Activated T-cell treated with anti-CD3 and anti-CD28 coated beads, Interleukin-2, amount 50 U/mL, for 4 hours (primary cell): ENCODE measurements at regions not wholly inside any gene's neighbourhood (a gene's known extent, or its start where the extent isn't known, plus 50 kb on each side); places are given as distances from the start of the nearest gene placed in this dataset.
"Not testable (repeated sequence)": the region's sequence is repeated elsewhere in the genome, so short reads cannot be mapped to it uniquely, and the experiment has no call there.

Experiments
- ATAC-seq, 2 donors: fragments of 200-7000 bp; cut with Tn5 transposase; one replicate each; pipeline ENCODE4 v1.10.0; 2021
- DNase-seq: peaks from one replicate; pipeline ENCODE4 v3.0.0-alpha.2; 2020
- H3K27me3 Mint-ChIP-seq: one replicate; pipeline ENCODE4 v1.8.0; 2021; ENCODE audit warnings: low read depth, mixed read lengths
- H3K36me3 Mint-ChIP-seq: one replicate; pipeline ENCODE4 v1.8.0; 2022; ENCODE audit warnings: mixed read lengths; ENCODE audit not compliant: insufficient read depth
- H3K4me1 Mint-ChIP-seq: one replicate; pipeline ENCODE4 v1.8.0; 2021; ENCODE audit warnings: low read depth, mixed read lengths
- H3K4me3 Mint-ChIP-seq: one replicate; pipeline ENCODE4 v1.8.0; 2021; ENCODE audit warnings: mild to moderate bottlenecking, moderate library complexity, mixed read lengths
- H3K9me3 Mint-ChIP-seq: one replicate; pipeline ENCODE4 v1.8.0; 2021; ENCODE audit warnings: mixed read lengths

- H3K9me3 Mint-ChIP-seq = peaks cover 6% of the 10 kb centered on the region
- ATAC-seq (no peak), DNase-seq (no peak)
- no peaks in the 10 kb centered on the region for H3K36me3 Mint-ChIP-seq
- H3K4me1 Mint-ChIP-seq = peaks cover 3% of the 10 kb centered on the region
- no peak overlapping the region for H3K4me3 Mint-ChIP-seq
- H3K27me3 Mint-ChIP-seq = no peaks in the 10 kb centered on the region
These were observed 400.0 kb downstream of the CD83 start for GRCh38 chr6:14517516-14518105.

GRCh38 chr6:14518515-14519217 lies 401.1 kb downstream of the CD83 start:
- peaks cover 6% of the 10 kb centered on the region for H3K9me3 Mint-ChIP-seq
- no peak for DNase-seq
- no peak overlapping the region for H3K4me3 Mint-ChIP-seq
- H3K36me3 Mint-ChIP-seq = no peaks in the 10 kb centered on the region
- peaks cover under 1% of the 10 kb centered on the region for H3K4me1 Mint-ChIP-seq
- no peaks in the 10 kb centered on the region for H3K27me3 Mint-ChIP-seq
- no peak for ATAC-seq

GRCh38 chr6:14520029-14520428 lies 402.5 kb downstream of the CD83 start:
- Mint-ChIP-seq H3K27me3 (no peaks in the 10 kb centered on the region), H3K36me3 (no peaks in the 10 kb centered on the region), H3K4me3 (no peak overlapping the region), H3K4me1 (no peaks in the 10 kb centered on the region), H3K9me3 (peaks cover 6% of the 10 kb centered on the region)
- ATAC-seq = no peak
- no peak for DNase-seq

GRCh38 chr6:14520536-14520935 lies 403.0 kb downstream of the CD83 start:
- no peak overlapping the region for H3K4me3 Mint-ChIP-seq

GRCh38 chr6:14521141-14521540 lies 403.6 kb downstream of the CD83 start:
- no peak overlapping the region for H3K4me3 Mint-ChIP-seq
- no peaks in the 10 kb centered on the region for H3K27me3 Mint-ChIP-seq
- ATAC-seq (no peak), DNase-seq (no peak)
- no peaks in the 10 kb centered on the region for H3K36me3 Mint-ChIP-seq
- H3K4me1 Mint-ChIP-seq = no peaks in the 10 kb centered on the region
- peaks cover 6% of the 10 kb centered on the region for H3K9me3 Mint-ChIP-seq

More at GRCh38 chr6:14520536-14520935, 403.0 kb downstream of the CD83 start:
- ATAC-seq (no peak), DNase-seq (no peak)
- Mint-ChIP-seq H3K36me3 (no peaks in the 10 kb centered on the region), H3K27me3 (no peaks in the 10 kb centered on the region), H3K4me1 (no peaks in the 10 kb centered on the region), H3K9me3 (peaks cover 6% of the 10 kb centered on the region)

GRCh38 chr6:14521861-14522260 lies 404.3 kb downstream of the CD83 start:
- not testable (repeated sequence) for DNase-seq, ATAC-seq, H3K9me3 Mint-ChIP-seq, H3K27me3 Mint-ChIP-seq, H3K4me1 Mint-ChIP-seq, H3K36me3 Mint-ChIP-seq, H3K4me3 Mint-ChIP-seq

GRCh38 chr6:14524319-14524718 lies 406.7 kb downstream of the CD83 start:
- Mint-ChIP-seq H3K36me3 (peaks cover 2% of the 10 kb centered on the region), H3K4me3 (no peak overlapping the region), H3K4me1 (no peaks in the 10 kb centered on the region), H3K9me3 (peaks cover 16% of the 10 kb centered on the region), H3K27me3 (no peaks in the 10 kb centered on the region)
- ATAC-seq = no peak
- DNase-seq = no peak

- H3K27me3 Mint-ChIP-seq = no peaks in the 10 kb centered on the region
- ATAC-seq (no peak), DNase-seq (no peak)
These were observed 412.8 kb downstream of the CD83 start for GRCh38 chr6:14530385-14530784.

GRCh38 chr6:14533446-14533845 lies 415.9 kb downstream of the CD83 start:
- DNase-seq (no peak), ATAC-seq (no peak)
- Mint-ChIP-seq H3K4me3 (no peak overlapping the region), H3K27me3 (no peaks in the 10 kb centered on the region), H3K4me1 (peaks cover 2% of the 10 kb centered on the region), H3K9me3 (no peaks in the 10 kb centered on the region), H3K36me3 (no peaks in the 10 kb centered on the region)

More at GRCh38 chr6:14530385-14530784, 412.8 kb downstream of the CD83 start:
- Mint-ChIP-seq H3K4me3 (no peak overlapping the region), H3K36me3 (peaks cover 2% of the 10 kb centered on the region), H3K9me3 (peaks cover 10% of the 10 kb centered on the region), H3K4me1 (peaks cover 2% of the 10 kb centered on the region)

- no peak for DNase-seq
- Mint-ChIP-seq H3K9me3 (no peaks in the 10 kb centered on the region), H3K4me1 (peaks cover 7% of the 10 kb centered on the region), H3K4me3 (no peak overlapping the region), H3K36me3 (no peaks in the 10 kb centered on the region), H3K27me3 (no peaks in the 10 kb centered on the region)
- ATAC-seq = no peak
These were observed 419.5 kb downstream of the CD83 start for GRCh38 chr6:14537030-14537429.

GRCh38 chr6:14540276-14540675 lies 422.7 kb downstream of the CD83 start:
- ATAC-seq (no peak), DNase-seq (no peak)
- no peaks in the 10 kb centered on the region for H3K27me3 Mint-ChIP-seq
- no peaks in the 10 kb centered on the region for H3K9me3 Mint-ChIP-seq
- H3K4me3 Mint-ChIP-seq = no peak overlapping the region
- H3K4me1 Mint-ChIP-seq = peaks cover 21% of the 10 kb centered on the region
- H3K36me3 Mint-ChIP-seq = no peaks in the 10 kb centered on the region

- no peak for DNase-seq
- H3K9me3 Mint-ChIP-seq = no peaks in the 10 kb centered on the region
- H3K4me1 Mint-ChIP-seq = peaks cover 21% of the 10 kb centered on the region
- no peaks in the 10 kb centered on the region for H3K27me3 Mint-ChIP-seq
- no peak overlapping the region for H3K4me3 Mint-ChIP-seq
- H3K36me3 Mint-ChIP-seq = no peaks in the 10 kb centered on the region
- no peak for ATAC-seq
These were observed 423.4 kb downstream of the CD83 start for GRCh38 chr6:14540810-14541540.

GRCh38 chr6:14542670-14543366 lies 425.2 kb downstream of the CD83 start:
- Mint-ChIP-seq H3K4me3 (no peak overlapping the region), H3K4me1 (peaks cover 21% of the 10 kb centered on the region), H3K36me3 (no peaks in the 10 kb centered on the region), H3K9me3 (no peaks in the 10 kb centered on the region), H3K27me3 (no peaks in the 10 kb centered on the region)
- ATAC-seq (peak; percentile 98 to 100), DNase-seq (peak; percentile 61)

- DNase-seq (no peak), ATAC-seq (no peak)
- Mint-ChIP-seq H3K4me3 (no peak overlapping the region), H3K27me3 (no peaks in the 10 kb centered on the region), H3K4me1 (peaks cover 21% of the 10 kb centered on the region), H3K36me3 (no peaks in the 10 kb centered on the region), H3K9me3 (no peaks in the 10 kb centered on the region)
These were observed 426.5 kb downstream of the CD83 start for GRCh38 chr6:14543971-14544585.
